Memory B cell (primary cell): ENCODE measurements at regions not wholly inside any gene's neighbourhood (a gene's known extent, or its start where the extent isn't known, plus 50 kb on each side); places are given as distances from the start of the nearest gene placed in this dataset.
"Not testable (repeated sequence)": the region's sequence is repeated elsewhere in the genome, so short reads cannot be mapped to it uniquely, and the experiment has no call there.

Experiments used
- ATAC-seq: fragments of 150-1000 bp; cut with Tn5 transposase; 2 replicates; pipeline ENCODE4 v1.10.0; 2021; ENCODE audit warnings: low read depth, mild to moderate bottlenecking, moderate library complexity
- DNase-seq, 2 donors: peaks; one replicate each; pipeline ENCODE4 v3.0.0; 2022; ENCODE audit warnings: low spot score in 2 of 2
- H3K27ac Mint-ChIP-seq: one replicate; pipeline ENCODE4 v1.8.0; 2022; ENCODE audit warnings: mild to moderate bottlenecking, moderate library complexity, mixed read lengths
- H3K27me3 Mint-ChIP-seq: one replicate; pipeline ENCODE4 v1.8.0; 2022; ENCODE audit warnings: mixed read lengths
- H3K36me3 Mint-ChIP-seq: one replicate; pipeline ENCODE4 v1.8.0; 2022; ENCODE audit warnings: mild to moderate bottlenecking, mixed read lengths
- H3K4me1 Mint-ChIP-seq: one replicate; pipeline ENCODE4 v1.8.0; 2022; ENCODE audit warnings: mixed read lengths
- H3K4me3 Mint-ChIP-seq: one replicate; pipeline ENCODE4 v1.8.0; 2022; ENCODE audit warnings: mild to moderate bottlenecking, moderate library complexity, mixed read lengths
- H3K9me3 Mint-ChIP-seq: one replicate; pipeline ENCODE4 v1.8.0; 2022; ENCODE audit warnings: mixed read lengths

- Mint-ChIP-seq H3K27me3 (peaks cover 11% of the 10 kb centered on the region), H3K4me3 (no peak overlapping the region), H3K9me3 (peaks cover 6% of the 10 kb centered on the region), H3K4me1 (peaks cover 8% of the 10 kb centered on the region), H3K27ac (no peak overlapping the region), H3K36me3 (peaks cover 2% of the 10 kb centered on the region)
- ATAC-seq, result no peak
- DNase-seq, result no peak
Observed at GRCh38 chr22:22983123-22983522, 87.2 kb upstream of the GNAZ start.

- no peak overlapping the region for H3K4me3 Mint-ChIP-seq
- H3K9me3 Mint-ChIP-seq, result peaks cover 6% of the 10 kb centered on the region
- peaks cover 8% of the 10 kb centered on the region for H3K4me1 Mint-ChIP-seq
- H3K27ac Mint-ChIP-seq, result no peak overlapping the region
- ATAC-seq (no peak), DNase-seq (no peak)
- H3K27me3 Mint-ChIP-seq, result peaks cover 11% of the 10 kb centered on the region
- H3K36me3 Mint-ChIP-seq, result peaks cover 2% of the 10 kb centered on the region
Observed at GRCh38 chr22:22983816-22984215, 86.5 kb upstream of the GNAZ start.

- no peak overlapping the region for H3K4me3 Mint-ChIP-seq
- peaks cover 8% of the 10 kb centered on the region for H3K4me1 Mint-ChIP-seq
- peaks cover 2% of the 10 kb centered on the region for H3K36me3 Mint-ChIP-seq
- peaks cover 4% of the 10 kb centered on the region for H3K9me3 Mint-ChIP-seq
- DNase-seq (no peak), ATAC-seq (no peak)
- H3K27ac Mint-ChIP-seq, result no peak overlapping the region
- H3K27me3 Mint-ChIP-seq, result peaks cover 11% of the 10 kb centered on the region
Observed at GRCh38 chr22:22984967-22985366, 85.4 kb upstream of the GNAZ start.

GRCh38 chr22:22986008-22986407 is 84.3 kb upstream of the GNAZ start:
- peaks cover 8% of the 10 kb centered on the region for H3K4me1 Mint-ChIP-seq
- peaks cover 2% of the 10 kb centered on the region for H3K9me3 Mint-ChIP-seq
- no peak for ATAC-seq
- H3K4me3 Mint-ChIP-seq, result no peak overlapping the region
- H3K27me3 Mint-ChIP-seq, result peaks cover 14% of the 10 kb centered on the region
- DNase-seq, result no peak
- peaks cover 2% of the 10 kb centered on the region for H3K36me3 Mint-ChIP-seq
- no peak overlapping the region for H3K27ac Mint-ChIP-seq

GRCh38 chr22:22986640-22987039 is 83.7 kb upstream of the GNAZ start:
- Mint-ChIP-seq H3K4me3 (no peak overlapping the region), H3K27me3 (peaks cover 15% of the 10 kb centered on the region), H3K36me3 (peaks cover 2% of the 10 kb centered on the region), H3K9me3 (peaks cover under 1% of the 10 kb centered on the region), H3K4me1 (peaks cover 6% of the 10 kb centered on the region), H3K27ac (no peak overlapping the region)
- ATAC-seq (no peak), DNase-seq (no peak)

- ATAC-seq, result no peak
- no peaks in the 10 kb centered on the region for H3K9me3 Mint-ChIP-seq
- no peaks in the 10 kb centered on the region for H3K4me1 Mint-ChIP-seq
- no peak for DNase-seq
- H3K4me3 Mint-ChIP-seq, result no peak overlapping the region
- peaks cover 15% of the 10 kb centered on the region for H3K27me3 Mint-ChIP-seq
- peaks cover 2% of the 10 kb centered on the region for H3K36me3 Mint-ChIP-seq
- no peak overlapping the region for H3K27ac Mint-ChIP-seq
Observed at GRCh38 chr22:22988150-22988549, 82.2 kb upstream of the GNAZ start.

- H3K27me3 Mint-ChIP-seq, result peaks cover 17% of the 10 kb centered on the region
- ATAC-seq (no peak), DNase-seq (no peak)
- H3K4me1 Mint-ChIP-seq, result no peaks in the 10 kb centered on the region
- peaks cover 2% of the 10 kb centered on the region for H3K36me3 Mint-ChIP-seq
- H3K27ac Mint-ChIP-seq, result no peak overlapping the region
- H3K9me3 Mint-ChIP-seq, result no peaks in the 10 kb centered on the region
- H3K4me3 Mint-ChIP-seq, result no peak overlapping the region
Observed at GRCh38 chr22:22988785-22989184, 81.5 kb upstream of the GNAZ start.

- Mint-ChIP-seq H3K4me3 (no peak overlapping the region), H3K4me1 (no peaks in the 10 kb centered on the region), H3K27me3 (peaks cover 16% of the 10 kb centered on the region), H3K27ac (no peak overlapping the region), H3K9me3 (peaks cover 1% of the 10 kb centered on the region), H3K36me3 (peaks cover 2% of the 10 kb centered on the region)
- DNase-seq (no peak), ATAC-seq (no peak)
Observed at GRCh38 chr22:22989856-22990255, 80.5 kb upstream of the GNAZ start.

- DNase-seq, H3K4me3 Mint-ChIP-seq, ATAC-seq, H3K27ac Mint-ChIP-seq, H3K36me3 Mint-ChIP-seq, H3K4me1 Mint-ChIP-seq, H3K9me3 Mint-ChIP-seq: not testable (repeated sequence)
- peaks cover 18% of the 10 kb centered on the region for H3K27me3 Mint-ChIP-seq
Observed at GRCh38 chr22:22990711-22991505, 79.4 kb upstream of the GNAZ start.

- peaks cover 9% of the 10 kb centered on the region for H3K27me3 Mint-ChIP-seq
- no peak overlapping the region for H3K4me3 Mint-ChIP-seq
- DNase-seq (no peak), ATAC-seq (no peak)
- no peak overlapping the region for H3K27ac Mint-ChIP-seq
- peaks cover 7% of the 10 kb centered on the region for H3K36me3 Mint-ChIP-seq
- H3K9me3 Mint-ChIP-seq, result peaks cover 14% of the 10 kb centered on the region
- no peaks in the 10 kb centered on the region for H3K4me1 Mint-ChIP-seq
Observed at GRCh38 chr22:22992474-22992873, 77.8 kb upstream of the GNAZ start.

GRCh38 chr22:22993184-22993583 is 77.1 kb upstream of the GNAZ start:
- Mint-ChIP-seq H3K36me3 (peaks cover 7% of the 10 kb centered on the region), H3K27me3 (peaks cover 9% of the 10 kb centered on the region), H3K4me3 (no peak overlapping the region), H3K4me1 (no peaks in the 10 kb centered on the region), H3K9me3 (peaks cover 21% of the 10 kb centered on the region), H3K27ac (no peak overlapping the region)
- no peak for DNase-seq
- no peak for ATAC-seq

- Mint-ChIP-seq H3K9me3 (peaks cover 25% of the 10 kb centered on the region), H3K4me1 (peaks cover 2% of the 10 kb centered on the region), H3K27me3 (peaks cover 9% of the 10 kb centered on the region), H3K27ac (no peak overlapping the region), H3K4me3 (no peak overlapping the region), H3K36me3 (peaks cover 10% of the 10 kb centered on the region)
- ATAC-seq, result no peak
- no peak for DNase-seq
Observed at GRCh38 chr22:22995166-22995565, 75.2 kb upstream of the GNAZ start.

- H3K27ac Mint-ChIP-seq, result no peak overlapping the region
- peaks cover 13% of the 10 kb centered on the region for H3K36me3 Mint-ChIP-seq
- H3K4me3 Mint-ChIP-seq, result no peak overlapping the region
- peaks cover 25% of the 10 kb centered on the region for H3K9me3 Mint-ChIP-seq
- H3K4me1 Mint-ChIP-seq, result peaks cover 9% of the 10 kb centered on the region
- peaks cover 5% of the 10 kb centered on the region for H3K27me3 Mint-ChIP-seq
- no peak for ATAC-seq
- DNase-seq, result no peak
Observed at GRCh38 chr22:22996511-22997261, 73.6 kb upstream of the GNAZ start.

- Mint-ChIP-seq H3K27ac (no peak overlapping the region), H3K9me3 (peaks cover 25% of the 10 kb centered on the region), H3K4me3 (no peak overlapping the region), H3K27me3 (peaks cover 5% of the 10 kb centered on the region), H3K4me1 (peaks cover 9% of the 10 kb centered on the region), H3K36me3 (peaks cover 13% of the 10 kb centered on the region)
- no peak for DNase-seq
- ATAC-seq, result no peak
Observed at GRCh38 chr22:22997262-22997898, 72.9 kb upstream of the GNAZ start.
